NCI-H748 (cell line): ENCODE measurements at regions not wholly inside any gene's neighbourhood (a gene's known extent, or its start where the extent isn't known, plus 50 kb on each side); places are given as distances from the start of the nearest gene placed in this dataset.
A peak's percentile ranks its signal among the peaks of the same experiment; 100 is the strongest.
"Not testable (repeated sequence)": the region's sequence is repeated elsewhere in the genome, so short reads cannot be mapped to it uniquely, and the experiment has no call there.

Experiments used
- DNase-seq: peaks from one replicate; lab custom pipeline; 2025; ENCODE audit not compliant: unreplicated experiment; lab: John Stamatoyannopoulos, UW

- no peak for DNase-seq
These were observed 589.5 kb downstream of the CENPC start for GRCh38 chr4:66955784-66956183.

GRCh38 chr4:66949419-66949818 lies 595.9 kb downstream of the CENPC start:
- no peak for DNase-seq

- DNase-seq, result no peak
These were observed 598.5 kb downstream of the CENPC start for GRCh38 chr4:66946761-66947160.

GRCh38 chr4:66943112-66943511 lies 602.2 kb downstream of the CENPC start:
- DNase-seq, result no peak

- DNase-seq, result not testable (repeated sequence)
These were observed 613.3 kb downstream of the CENPC start for GRCh38 chr4:66931981-66932380.

GRCh38 chr4:66930206-66930605 lies 615.1 kb downstream of the CENPC start:
- DNase-seq, result no peak

- DNase-seq, result no peak
These were observed 615.6 kb downstream of the CENPC start for GRCh38 chr4:66929748-66930147.

GRCh38 chr4:66928881-66929280 lies 616.4 kb downstream of the CENPC start:
- not testable (repeated sequence) for DNase-seq

- peak; percentile 23 for DNase-seq
These were observed 617.4 kb downstream of the CENPC start for GRCh38 chr4:66927937-66928336.

- DNase-seq, result no peak
These were observed 618.6 kb downstream of the CENPC start for GRCh38 chr4:66926687-66927086.

- DNase-seq, result no peak
These were observed 622.0 kb downstream of the CENPC start for GRCh38 chr4:66923081-66923865.

- no peak for DNase-seq
These were observed 623.9 kb downstream of the CENPC start for GRCh38 chr4:66921433-66921832.

- DNase-seq, result no peak
These were observed 624.8 kb downstream of the CENPC start for GRCh38 chr4:66920514-66920913.

- DNase-seq, result no peak
These were observed 633.4 kb downstream of the CENPC start for GRCh38 chr4:66911880-66912279.

- peak; percentile 69 for DNase-seq
These were observed 639.0 kb downstream of the CENPC start for GRCh38 chr4:66906314-66906713.

GRCh38 chr4:66899422-66900065 lies 645.8 kb downstream of the CENPC start:
- no peak for DNase-seq

- DNase-seq, result no peak
These were observed 651.5 kb downstream of the CENPC start for GRCh38 chr4:66893807-66894206.

- no peak for DNase-seq
These were observed 658.2 kb downstream of the CENPC start for GRCh38 chr4:66887061-66887460.

GRCh38 chr4:66885501-66886165 lies 659.7 kb downstream of the CENPC start:
- DNase-seq, result no peak

GRCh38 chr4:66876946-66877345 lies 668.4 kb downstream of the CENPC start:
- DNase-seq, result no peak

- DNase-seq, result no peak
These were observed 672.6 kb downstream of the CENPC start for GRCh38 chr4:66872661-66873060.

- DNase-seq, result no peak
These were observed 681.8 kb downstream of the CENPC start for GRCh38 chr4:66863481-66863880.
